Stromal cell of bone marrow (primary cell): ENCODE measurements at regions not wholly inside any gene's neighbourhood (a gene's known extent, or its start where the extent isn't known, plus 50 kb on each side); places are given as distances from the start of the nearest gene placed in this dataset.

Experiments used
- DNase-seq: peaks from one replicate; pipeline ENCODE4 v3.0.0-alpha.2; 2012; ENCODE audit warnings: low read depth

GRCh38 chr7:49376817-49377375 lies 396.5 kb upstream of the VWC2 start:
- DNase-seq: no peak

GRCh38 chr7:49386792-49387191 lies 386.6 kb upstream of the VWC2 start:
- no peak for DNase-seq

DNA sequence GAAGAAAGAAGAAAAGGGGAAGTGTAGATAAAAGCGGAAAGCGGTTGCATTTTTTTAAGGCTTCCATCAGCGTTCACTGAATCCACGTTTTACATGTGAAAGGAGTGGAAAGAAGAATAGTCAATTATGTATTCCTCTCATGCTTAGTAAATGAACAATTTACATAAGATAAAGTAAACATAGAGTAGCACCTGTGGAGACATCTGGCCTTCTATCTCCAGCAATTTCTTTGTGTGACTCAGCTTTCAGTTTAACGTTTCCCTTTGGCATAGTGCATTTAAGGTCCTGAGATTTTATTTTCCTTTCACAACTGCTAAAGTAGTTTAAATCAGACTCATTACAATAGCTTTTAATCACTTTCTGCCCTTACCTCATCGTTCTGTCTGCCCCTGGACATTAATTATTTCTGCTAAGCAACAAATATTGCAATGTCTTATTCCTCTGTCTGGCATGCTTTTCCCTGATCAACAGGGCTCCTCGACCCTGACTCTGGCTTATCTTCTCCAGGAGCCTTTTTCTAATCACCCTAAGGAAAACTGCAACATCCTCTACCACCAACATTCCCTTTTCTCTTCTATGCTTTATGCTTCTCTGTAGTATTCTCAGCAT lies 383.5 kb upstream of the VWC2 start:
- no peak for DNase-seq

DNA sequence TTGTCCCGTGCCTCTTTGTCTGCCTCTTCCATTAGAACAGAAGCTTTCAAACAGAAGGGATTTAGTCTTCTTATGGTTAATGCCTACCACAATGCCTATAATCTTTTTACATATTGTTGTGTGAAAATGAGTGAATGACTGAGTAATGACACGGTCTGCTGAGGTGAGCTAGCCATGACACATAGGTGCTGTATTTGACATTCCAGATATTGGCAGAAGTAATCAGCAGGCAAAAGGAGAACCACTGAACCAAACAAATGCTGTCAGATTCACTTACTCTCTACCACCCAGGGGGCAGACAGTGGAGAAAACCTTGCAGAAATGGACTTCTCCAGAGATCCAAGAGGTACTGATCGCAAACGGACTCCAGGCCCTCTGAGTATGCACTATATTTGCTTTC lies 377.2 kb upstream of the VWC2 start:
- no peak for DNase-seq

DNA sequence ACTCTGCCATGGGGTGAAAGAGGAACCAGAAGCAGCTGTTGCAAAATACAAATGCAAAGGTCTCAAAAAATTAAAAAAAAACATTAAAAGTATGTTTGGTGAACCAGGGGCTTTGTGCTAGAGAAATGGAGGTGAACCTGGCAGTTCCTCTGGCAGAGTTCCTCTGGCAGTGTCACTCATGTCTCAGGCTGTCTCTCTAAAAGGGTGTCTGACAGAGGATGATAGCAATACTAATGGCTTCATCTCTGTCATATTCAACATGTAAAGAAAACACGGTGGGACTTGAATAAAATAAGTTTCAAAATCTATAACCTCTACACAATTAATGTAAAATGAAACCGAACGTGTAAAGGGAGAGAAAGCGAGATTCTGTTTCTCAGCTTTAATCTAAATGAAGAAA lies 375.7 kb upstream of the VWC2 start:
- no peak for DNase-seq

DNA sequence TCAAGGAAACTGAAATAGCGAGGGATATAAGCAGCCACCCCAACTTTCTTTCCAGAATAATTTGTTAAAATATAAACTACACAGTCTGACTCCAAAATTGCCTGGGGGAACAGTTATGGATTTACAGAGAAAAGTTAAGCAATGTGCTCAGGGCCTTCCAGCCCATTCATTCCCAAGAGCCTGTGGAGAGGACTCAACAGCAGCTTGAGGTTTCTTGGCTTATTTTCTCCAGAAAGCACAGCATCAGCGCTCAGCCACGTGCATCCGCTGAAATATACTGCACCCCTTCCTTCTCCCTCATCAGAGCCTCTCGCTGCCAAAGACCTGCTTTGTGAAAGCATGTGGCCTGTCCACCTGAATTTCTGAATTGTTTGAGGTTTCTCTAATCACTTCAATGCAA lies 375.2 kb upstream of the VWC2 start:
- DNase-seq: no peak

DNA sequence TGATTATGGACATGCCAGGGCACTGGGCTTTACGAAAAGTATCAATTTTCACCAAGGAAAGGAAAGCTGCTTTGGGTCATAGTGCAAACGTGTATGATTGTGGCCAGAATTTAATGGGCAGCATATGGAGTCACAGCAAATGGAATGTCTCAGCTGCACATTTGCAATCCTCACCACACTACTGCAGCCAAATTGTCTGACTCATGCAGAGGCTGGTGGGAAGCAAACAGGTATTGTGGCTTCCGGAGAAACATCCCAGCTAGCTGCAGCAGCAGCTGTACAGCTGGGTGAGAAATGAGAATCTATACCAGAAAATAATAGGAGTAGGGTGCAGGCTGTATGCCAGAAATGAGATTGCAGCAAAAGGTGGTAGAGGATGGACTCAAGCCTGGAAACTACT lies 374.7 kb upstream of the VWC2 start:
- no peak for DNase-seq

DNA sequence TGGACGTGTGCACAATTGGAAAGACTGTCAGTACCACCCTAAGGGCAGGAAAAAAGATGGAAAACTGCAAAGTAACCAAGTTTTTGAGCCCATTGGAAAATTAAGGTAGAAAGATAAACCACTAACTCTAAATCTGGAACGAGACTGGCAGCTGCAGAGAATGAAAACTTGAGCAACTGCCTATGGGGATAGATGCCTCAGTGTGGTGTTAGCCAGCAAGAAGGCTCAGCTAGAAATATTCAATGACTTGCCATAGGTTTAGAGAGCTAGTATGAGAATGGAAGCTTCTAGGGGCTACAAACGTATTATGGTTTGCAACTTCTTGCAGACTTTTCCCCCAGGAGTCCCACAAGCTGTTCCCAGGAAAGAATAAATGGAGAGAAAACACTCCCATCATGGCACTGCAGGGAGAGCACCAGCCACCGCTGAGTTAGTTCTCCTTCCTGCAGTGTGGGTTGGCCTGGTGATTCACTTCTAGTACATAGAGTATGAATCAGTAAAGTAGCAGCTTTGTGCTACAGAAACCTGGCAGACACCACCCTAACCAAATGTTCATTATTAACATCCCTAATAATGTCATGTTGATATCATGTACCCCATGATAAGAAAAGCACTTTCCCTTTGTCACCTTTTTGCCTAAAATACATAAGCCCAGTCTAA lies 372.4 kb upstream of the VWC2 start:
- no peak for DNase-seq

DNA sequence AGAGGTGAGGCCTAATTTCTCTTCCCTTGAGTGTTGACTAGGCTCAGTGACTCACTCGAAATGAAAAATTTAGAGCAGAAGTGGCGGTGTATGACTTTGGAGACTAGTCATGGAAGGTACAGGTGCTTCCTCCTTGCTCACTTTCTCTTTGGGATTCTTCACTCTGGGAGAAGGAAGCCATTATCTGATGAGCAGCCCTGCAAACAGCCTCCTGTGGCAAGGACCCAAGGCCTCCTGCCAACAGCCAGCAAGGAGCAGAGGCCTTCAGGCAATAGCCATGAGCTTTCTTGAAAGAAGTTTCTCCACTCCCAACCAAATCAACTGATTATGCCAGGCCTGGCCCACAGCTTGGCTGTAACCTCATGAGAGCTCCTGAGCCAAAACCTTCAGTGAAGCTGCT lies 369.6 kb upstream of the VWC2 start:
- DNase-seq: no peak

DNA sequence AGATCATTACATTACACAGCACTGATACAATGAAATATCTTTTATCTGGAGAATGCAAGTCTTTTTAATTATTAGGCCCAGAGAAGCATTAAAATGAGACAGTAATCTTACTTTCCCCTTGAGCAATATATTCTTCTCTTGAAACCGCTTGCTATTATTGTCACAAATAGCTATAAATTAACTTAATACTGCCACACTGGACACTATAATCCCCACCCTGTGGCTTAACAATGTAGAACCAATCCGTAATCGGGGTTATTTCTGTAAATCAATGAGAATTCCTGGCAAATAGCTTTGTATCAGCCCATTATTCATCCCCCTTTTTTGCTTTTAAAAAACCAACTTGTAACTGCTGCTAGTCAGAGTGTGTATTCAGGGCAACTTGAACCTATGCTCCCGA lies 366.2 kb upstream of the VWC2 start:
- no peak for DNase-seq

GRCh38 chr7:49417034-49417433 lies 356.4 kb upstream of the VWC2 start:
- no peak for DNase-seq

DNA sequence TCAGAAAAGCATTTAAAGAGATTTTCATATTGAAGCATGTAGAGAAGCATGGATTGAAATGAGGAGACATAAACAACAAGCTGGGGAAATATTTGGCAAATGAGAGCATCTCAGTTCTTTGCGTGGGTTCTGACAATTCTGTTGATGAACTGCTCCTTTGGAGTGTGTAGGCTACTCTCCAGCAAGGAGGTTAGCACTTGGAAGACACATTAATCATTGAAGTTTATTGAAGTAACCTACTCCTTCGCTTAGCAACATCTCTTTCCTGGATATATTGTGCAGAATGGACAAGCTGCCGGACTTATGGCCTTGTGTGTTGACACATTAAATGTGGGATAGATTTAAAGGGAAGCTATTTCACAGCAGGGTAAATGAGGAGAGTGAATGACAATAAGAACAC lies 354.5 kb upstream of the VWC2 start:
- DNase-seq: no peak

DNA sequence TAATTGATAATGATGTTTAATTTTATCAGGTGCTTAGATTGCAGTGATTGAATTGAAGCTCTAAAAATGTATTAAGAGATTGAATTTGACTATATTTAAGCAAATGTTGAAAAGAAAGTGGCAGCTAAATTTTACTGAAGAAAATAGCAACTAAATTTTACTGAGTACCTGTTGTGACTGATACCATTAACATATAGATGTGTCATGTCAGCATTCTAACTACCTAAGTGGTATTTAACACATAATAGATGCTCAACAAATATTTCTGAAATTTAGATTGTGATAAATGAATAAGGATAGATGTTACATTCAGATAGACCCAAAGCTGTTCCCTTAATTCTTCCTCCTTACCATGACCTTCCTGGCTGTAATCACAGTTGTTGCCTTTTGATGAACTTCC lies 350.9 kb upstream of the VWC2 start:
- DNase-seq: no peak

- DNase-seq: no peak
These were observed 349.3 kb upstream of the VWC2 start for GRCh38 chr7:49424109-49424508.

DNA sequence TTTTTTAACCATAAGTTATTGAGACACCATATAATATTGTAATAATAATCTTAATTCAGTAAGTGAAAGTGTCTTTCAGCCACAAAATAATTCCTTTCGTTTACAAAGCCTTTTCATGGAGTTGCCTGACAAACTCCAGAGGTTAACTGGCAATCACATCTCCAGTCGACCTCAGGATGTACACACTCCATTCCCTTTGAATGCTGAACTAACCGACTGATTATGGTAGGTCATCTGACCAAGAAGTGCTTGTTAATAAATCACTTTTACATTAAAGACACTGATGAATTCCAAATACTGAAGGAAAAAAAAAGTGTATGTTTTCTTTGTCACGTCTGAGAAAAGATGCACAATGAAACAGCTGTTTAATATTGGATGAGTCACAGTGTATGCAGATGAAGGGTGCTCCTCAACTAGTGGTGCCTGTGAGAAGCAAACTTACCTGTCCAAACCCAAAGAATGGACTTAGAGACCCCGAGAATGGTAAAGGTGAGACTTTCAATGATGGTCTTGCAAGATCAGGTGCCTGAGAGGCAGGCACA lies 348.1 kb upstream of the VWC2 start:
- DNase-seq: no peak

GRCh38 chr7:49432254-49432653 lies 341.2 kb upstream of the VWC2 start:
- DNase-seq: no peak

GRCh38 chr7:49433794-49434193 lies 339.6 kb upstream of the VWC2 start:
- DNase-seq: no peak

DNA sequence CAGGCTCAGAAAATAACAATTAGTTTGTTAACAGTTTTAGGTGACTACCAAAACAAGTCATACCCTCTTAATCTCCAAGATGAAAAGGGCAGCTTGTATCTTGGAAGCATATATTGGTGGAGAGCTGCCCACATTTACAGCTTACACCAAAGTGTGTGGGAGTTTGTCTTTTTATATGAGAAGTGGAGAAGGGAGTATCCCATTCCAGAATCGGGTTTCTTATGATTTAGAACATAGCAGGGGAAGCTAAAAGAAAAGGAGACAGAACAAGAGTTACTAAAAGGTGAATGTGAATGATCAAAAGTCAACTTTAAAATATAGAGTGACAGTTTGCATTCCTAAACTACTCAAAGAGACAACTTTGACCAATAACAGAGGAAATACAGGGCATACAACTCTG lies 338.6 kb upstream of the VWC2 start:
- no peak for DNase-seq

GRCh38 chr7:49438281-49438680 lies 335.2 kb upstream of the VWC2 start:
- no peak for DNase-seq

GRCh38 chr7:49443515-49443914 lies 329.9 kb upstream of the VWC2 start:
- DNase-seq: no peak

- DNase-seq: no peak
These were observed 320.0 kb upstream of the VWC2 start for GRCh38 chr7:49453486-49453885.

DNA sequence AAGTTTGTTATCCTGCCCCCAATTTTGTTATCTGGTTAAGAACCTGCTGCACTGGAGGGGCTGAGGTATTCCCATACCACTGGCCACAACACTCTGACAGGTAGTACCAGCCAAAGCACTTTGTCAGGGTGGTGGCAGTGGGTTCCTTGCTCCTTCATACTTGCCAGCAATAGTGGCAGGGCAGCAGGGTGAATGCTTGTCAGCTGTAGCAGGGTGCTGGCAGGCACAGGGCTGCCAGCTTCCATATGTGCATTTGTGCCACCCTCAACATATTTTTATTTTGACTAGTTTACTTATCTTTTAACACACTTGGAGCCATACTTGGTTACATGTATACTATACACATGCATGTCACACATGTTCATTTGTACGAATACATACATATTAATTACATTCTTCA lies 294.0 kb upstream of the VWC2 start:
- DNase-seq: no peak

GRCh38 chr7:49479936-49480544 lies 293.4 kb upstream of the VWC2 start:
- DNase-seq: no peak
